GM18861 (cell line): ENCODE measurements at regions not wholly inside any gene's neighbourhood (a gene's known extent, or its start where the extent isn't known, plus 50 kb on each side); places are given as distances from the start of the nearest gene placed in this dataset.
"Not testable (repeated sequence)": the region's sequence is repeated elsewhere in the genome, so short reads cannot be mapped to it uniquely, and the experiment has no call there.

ENCODE experiments used
- ATAC-seq: cut with Tn5 transposase; IDR thresholded peaks from one replicate; pipeline ENCODE4 v1.9.1; 2021; ENCODE audit not compliant: unreplicated experiment

GRCh38 chr13:89406096-89406495, 1734.9 kb downstream of the SLITRK5 start:
- not testable (repeated sequence) for ATAC-seq

- no peak for ATAC-seq
These were observed 1736.2 kb downstream of the SLITRK5 start for GRCh38 chr13:89407357-89407756.

- no peak for ATAC-seq
These were observed 1761.8 kb downstream of the SLITRK5 start for GRCh38 chr13:89432997-89433396.

- not testable (repeated sequence) for ATAC-seq
These were observed 1763.5 kb downstream of the SLITRK5 start for GRCh38 chr13:89434624-89435023.

GRCh38 chr13:89454681-89455080, 1783.5 kb downstream of the SLITRK5 start:
- no peak for ATAC-seq

- no peak for ATAC-seq
These were observed 1784.1 kb downstream of the SLITRK5 start for GRCh38 chr13:89455225-89455624.

GRCh38 chr13:89455741-89456140, 1784.6 kb downstream of the SLITRK5 start:
- no peak for ATAC-seq

- no peak for ATAC-seq
These were observed 1786.8 kb downstream of the SLITRK5 start for GRCh38 chr13:89457977-89458376.

GRCh38 chr13:89458456-89458855, 1787.3 kb downstream of the SLITRK5 start:
- no peak for ATAC-seq

- not testable (repeated sequence) for ATAC-seq
These were observed 1789.7 kb downstream of the SLITRK5 start for GRCh38 chr13:89460895-89461294.

- ATAC-seq = no peak
These were observed 1794.2 kb downstream of the SLITRK5 start for GRCh38 chr13:89465366-89465765.

- no peak for ATAC-seq
These were observed 1796.9 kb downstream of the SLITRK5 start for GRCh38 chr13:89468081-89468480.

- no peak for ATAC-seq
These were observed 1799.7 kb downstream of the SLITRK5 start for GRCh38 chr13:89470901-89471300.

- ATAC-seq = no peak
These were observed 1803.3 kb downstream of the SLITRK5 start for GRCh38 chr13:89474432-89474831.

GRCh38 chr13:89486065-89486464, 1814.9 kb downstream of the SLITRK5 start:
- ATAC-seq = no peak

GRCh38 chr13:89486709-89487108, 1815.5 kb downstream of the SLITRK5 start:
- ATAC-seq = no peak

- ATAC-seq = no peak
These were observed 1819.5 kb downstream of the SLITRK5 start for GRCh38 chr13:89490661-89491060.

GRCh38 chr13:89496478-89496877, 1825.3 kb downstream of the SLITRK5 start:
- ATAC-seq = no peak

- ATAC-seq = no peak
These were observed 1826.5 kb downstream of the SLITRK5 start for GRCh38 chr13:89497658-89498057.

- ATAC-seq = no peak
These were observed 1831.1 kb downstream of the SLITRK5 start for GRCh38 chr13:89502286-89502685.

- no peak for ATAC-seq
These were observed 1832.8 kb upstream of the MIR17HG start for GRCh38 chr13:89514534-89515312.

GRCh38 chr13:89515948-89516347, 1831.5 kb upstream of the MIR17HG start:
- ATAC-seq = no peak
